GM23338 (cell line): ENCODE measurements at regions not wholly inside any gene's neighbourhood (a gene's known extent, or its start where the extent isn't known, plus 50 kb on each side); places are given as distances from the start of the nearest gene placed in this dataset.

ENCODE experiments used
- ATAC-seq: fragments of 200-7000 bp; cut with Tn5 transposase; 3 replicates; pipeline ENCODE4 v1.9.1; 2020
- DNase-seq: peaks from one replicate; pipeline ENCODE4 v3.0.0-alpha.2; 2015; ENCODE audit warnings: low spot score
- H2AFZ ChIP-seq: fragments of 200-600 bp; sonication (generic); 2 replicates; pipeline ENCODE4 v1.8.0; 2016; ENCODE audit warnings: antibody characterized with exemption, mild to moderate bottlenecking, moderate library complexity
- H3F3A ChIP-seq: fragments of 200-600 bp; sonication (generic); replicated peaks from 2 replicates; pipeline ENCODE4 v1.8.0; 2017; ENCODE audit warnings: antibody characterized with exemption, mixed run types, low read depth
- H3K27ac ChIP-seq: fragments of 200-600 bp; sonication (generic); 2 replicates; pipeline ENCODE4 v1.6.1; 2016; ENCODE audit warnings: low read depth
- H3K27me3 ChIP-seq: fragments of 200-600 bp; sonication (generic); 2 replicates; pipeline ENCODE4 v1.8.0; 2016; ENCODE audit warnings: mild to moderate bottlenecking, mixed run types, moderate library complexity; ENCODE audit not compliant: insufficient read depth
- H3K36me3 ChIP-seq: fragments of 200-600 bp; sonication (generic); 2 replicates; pipeline ENCODE4 v1.8.0; 2016; ENCODE audit warnings: mild to moderate bottlenecking; ENCODE audit not compliant: insufficient read depth
- H3K4me1 ChIP-seq: fragments of 200-600 bp; sonication (generic); 2 replicates; pipeline ENCODE4 v1.8.0; 2016; ENCODE audit warnings: mild to moderate bottlenecking, moderate library complexity; ENCODE audit not compliant: insufficient read depth
- H3K4me2 ChIP-seq: fragments of 200-600 bp; sonication (generic); 2 replicates; pipeline ENCODE4 v1.7.1; 2017; ENCODE audit warnings: mixed run types
- H3K4me3 ChIP-seq: fragments of 200-600 bp; sonication (generic); 2 replicates; pipeline ENCODE4 v1.6.1; 2016; ENCODE audit warnings: mixed run types
- H3K79me2 ChIP-seq: fragments of 200-600 bp; sonication (generic); replicated peaks from 2 replicates; pipeline ENCODE4 v1.8.0; 2017; ENCODE audit warnings: mild to moderate bottlenecking; ENCODE audit not compliant: insufficient read depth
- H3K9me2 ChIP-seq: fragments of 200-600 bp; sonication (generic); 2 replicates; pipeline ENCODE4 v1.8.0; 2017; ENCODE audit not compliant: insufficient read depth
- H4K20me1 ChIP-seq: fragments of 200-600 bp; sonication (generic); replicated peaks from 2 replicates; pipeline ENCODE4 v1.8.0; 2017; ENCODE audit warnings: mild to moderate bottlenecking; ENCODE audit not compliant: insufficient read depth
- H3K27ac Mint-ChIP-seq: 2 replicates; pipeline ENCODE4 v1.8.0; 2020; ENCODE audit warnings: inconsistent platforms, mild to moderate bottlenecking, moderate library complexity, mixed read lengths
- H3K27me3 Mint-ChIP-seq: 3 replicates; pipeline ENCODE4 v1.8.0; 2022; ENCODE audit warnings: low read depth, mild to moderate bottlenecking, moderate library complexity, mixed read lengths, inconsistent platforms; ENCODE audit not compliant: insufficient read depth, poor library complexity
- H3K36me3 Mint-ChIP-seq: 3 replicates; pipeline ENCODE4 v1.8.0; 2021; ENCODE audit warnings: low read depth, mild to moderate bottlenecking, inconsistent platforms, moderate library complexity, mixed read lengths
- H3K4me1 Mint-ChIP-seq: 3 replicates; pipeline ENCODE4 v1.8.0; 2020; ENCODE audit warnings: mild to moderate bottlenecking, inconsistent platforms, mixed read lengths
- H3K4me3 Mint-ChIP-seq: 3 replicates; pipeline ENCODE4 v1.8.0; 2021; ENCODE audit warnings: moderate library complexity, mild to moderate bottlenecking, inconsistent platforms, mixed read lengths
- H3K9me3 Mint-ChIP-seq: 3 replicates; pipeline ENCODE4 v1.8.0; 2020; ENCODE audit warnings: moderate library complexity, mild to moderate bottlenecking, inconsistent platforms, mixed read lengths
- CREB1 ChIP-seq: fragments of 250-450 bp; sonication (Bioruptor Pico); IDR thresholded peaks from 2 replicates; pipeline ENCODE4 v1.5.0; 2020; ENCODE audit warnings: low read depth, mild to moderate bottlenecking, moderate library complexity
- EZH2 ChIP-seq: fragments of 200-600 bp; sonication (generic); IDR thresholded peaks from one replicate; pipeline ENCODE4 v1.8.0; 2017; ENCODE audit warnings: antibody characterized with exemption, mild to moderate bottlenecking, low read depth; ENCODE audit not compliant: unreplicated experiment
- EZH2phosphoT487 ChIP-seq: fragments of 200-600 bp; sonication (generic); IDR thresholded peaks from one replicate; pipeline ENCODE4 v1.8.1; 2018; ENCODE audit warnings: antibody characterized with exemption; ENCODE audit not compliant: unreplicated experiment
- JUNB ChIP-seq: IDR thresholded peaks from one replicate; pipeline ENCODE4 v1.6.1; 2016; ENCODE audit warnings: antibody characterized with exemption; ENCODE audit not compliant: unreplicated experiment
- NANOG ChIP-seq: IDR thresholded peaks from 2 replicates; pipeline ENCODE4 v1.6.1; 2016; ENCODE audit warnings: antibody characterized with exemption, borderline replicate concordance
- POLR2AphosphoS5 ChIP-seq: IDR thresholded peaks from 2 replicates; pipeline ENCODE4 v1.6.1; 2016; ENCODE audit warnings: antibody characterized with exemption, low read depth
- STAT1 ChIP-seq: IDR thresholded peaks from one replicate; pipeline ENCODE4 v1.6.1; 2016; ENCODE audit warnings: antibody characterized with exemption; ENCODE audit not compliant: unreplicated experiment
- ZNF114 ChIP-seq: fragments of 250-450 bp; sonication (Bioruptor Pico); IDR thresholded peaks from 2 replicates; pipeline ENCODE4 v1.5.0; 2020; ENCODE audit warnings: mild to moderate bottlenecking, moderate library complexity
- TF ChIP-seq, protein P1 (sequence below), 2 experiments: fragments of 200-600 bp in 1 of 2; sonication (generic) in 1 of 2; conservative IDR thresholded peaks; 2 replicates each; pipeline versions ENCODE4 v1.5.1 to v1.6.1; 2016 to 2017; ENCODE audit warnings: antibody characterized with exemption in 2 of 2, low read depth in 2 of 2, mild to moderate bottlenecking in 2 of 2, moderate library complexity in 1 of 2
- TF ChIP-seq, protein P2 (sequence below): fragments of 250-450 bp; sonication (Bioruptor Pico); IDR thresholded peaks from 2 replicates; pipeline ENCODE4 v1.5.0; 2020; ENCODE audit warnings: mild to moderate bottlenecking, moderate library complexity

DNA sequence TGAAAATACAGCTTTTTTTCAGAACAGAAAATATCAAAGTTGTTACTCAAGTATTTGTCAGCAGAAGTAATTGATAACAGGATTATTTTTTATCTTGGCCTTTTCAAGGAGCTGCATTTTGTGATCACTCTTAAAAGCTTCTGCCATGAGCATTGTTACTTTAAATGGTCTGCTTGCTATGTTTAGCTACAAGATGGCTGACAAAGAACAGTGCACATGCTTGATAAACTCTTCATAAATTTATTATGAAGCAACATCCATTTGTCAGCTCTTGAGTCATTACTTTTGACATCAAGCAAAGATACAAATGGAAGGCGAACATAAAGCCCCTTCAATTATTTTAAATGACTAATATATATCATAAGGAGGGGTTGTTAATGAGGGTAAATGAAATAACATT, 205.4 kb upstream of the RPS6KA3 start:
- H3K27ac ChIP-seq = no peak overlapping the region
- H3K4me1 ChIP-seq = no peaks in the 10 kb centered on the region
- H3K4me3 ChIP-seq = no peak overlapping the region
- H3K79me2 ChIP-seq = no peaks in the 10 kb centered on the region
- no peak for ATAC-seq
- Mint-ChIP-seq H3K4me3 (no peak overlapping the region), H3K9me3 (no peaks in the 10 kb centered on the region), H3K27me3 (no peaks in the 10 kb centered on the region), H3K27ac (no peak overlapping the region), H3K36me3 (no peaks in the 10 kb centered on the region), H3K4me1 (no peaks in the 10 kb centered on the region)
- no peaks in the 10 kb centered on the region for H3K9me2 ChIP-seq
- TF ChIP-seq EZH2 = no peak
- TF ChIP-seq POLR2AphosphoS5 = no peak
- TF ChIP-seq, protein P1, sequence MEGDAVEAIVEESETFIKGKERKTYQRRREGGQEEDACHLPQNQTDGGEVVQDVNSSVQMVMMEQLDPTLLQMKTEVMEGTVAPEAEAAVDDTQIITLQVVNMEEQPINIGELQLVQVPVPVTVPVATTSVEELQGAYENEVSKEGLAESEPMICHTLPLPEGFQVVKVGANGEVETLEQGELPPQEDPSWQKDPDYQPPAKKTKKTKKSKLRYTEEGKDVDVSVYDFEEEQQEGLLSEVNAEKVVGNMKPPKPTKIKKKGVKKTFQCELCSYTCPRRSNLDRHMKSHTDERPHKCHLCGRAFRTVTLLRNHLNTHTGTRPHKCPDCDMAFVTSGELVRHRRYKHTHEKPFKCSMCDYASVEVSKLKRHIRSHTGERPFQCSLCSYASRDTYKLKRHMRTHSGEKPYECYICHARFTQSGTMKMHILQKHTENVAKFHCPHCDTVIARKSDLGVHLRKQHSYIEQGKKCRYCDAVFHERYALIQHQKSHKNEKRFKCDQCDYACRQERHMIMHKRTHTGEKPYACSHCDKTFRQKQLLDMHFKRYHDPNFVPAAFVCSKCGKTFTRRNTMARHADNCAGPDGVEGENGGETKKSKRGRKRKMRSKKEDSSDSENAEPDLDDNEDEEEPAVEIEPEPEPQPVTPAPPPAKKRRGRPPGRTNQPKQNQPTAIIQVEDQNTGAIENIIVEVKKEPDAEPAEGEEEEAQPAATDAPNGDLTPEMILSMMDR (conservative IDR thresholded peaks at IDR 0.05; ENCODE audit: low read depth in 2 of 2) = no peak
- TF ChIP-seq CREB1 (CRISPR knock-in tag) = no peak
- H4K20me1 ChIP-seq = no peaks in the 10 kb centered on the region
- no peaks in the 10 kb centered on the region for H3K27me3 ChIP-seq
- no peak overlapping the region for H2AFZ ChIP-seq
- H3K4me2 ChIP-seq = no peak overlapping the region
- no peaks in the 10 kb centered on the region for H3F3A ChIP-seq
- no peaks in the 10 kb centered on the region for H3K36me3 ChIP-seq
- DNase-seq = no peak

DNA sequence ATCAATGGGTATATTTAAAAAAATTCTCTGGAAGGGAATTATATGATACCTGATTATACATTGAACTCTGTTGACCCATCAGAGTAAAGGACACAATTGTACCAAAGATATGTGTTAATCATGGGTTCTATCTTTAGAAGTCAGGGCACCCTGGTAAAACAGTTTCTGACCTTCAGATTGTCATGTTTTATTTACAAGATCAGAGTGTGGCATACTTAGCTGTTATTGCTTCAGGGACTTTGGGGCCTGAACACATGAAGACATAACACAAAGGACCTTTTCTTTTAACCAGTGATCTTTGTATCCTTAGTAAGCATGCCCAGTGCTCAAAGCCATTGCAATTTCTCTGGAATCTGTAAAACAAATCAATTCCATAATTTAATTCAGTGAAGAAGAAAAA, 204.8 kb upstream of the RPS6KA3 start:
- Histone ChIP-seq H3K4me2 (no peak overlapping the region), H3K4me3 (no peak overlapping the region), H3K4me1 (no peaks in the 10 kb centered on the region), H3K27me3 (no peaks in the 10 kb centered on the region), H3F3A (no peaks in the 10 kb centered on the region), H3K27ac (no peak overlapping the region), H3K9me2 (no peaks in the 10 kb centered on the region), H2AFZ (no peak overlapping the region), H3K36me3 (no peaks in the 10 kb centered on the region), H4K20me1 (no peaks in the 10 kb centered on the region), H3K79me2 (no peaks in the 10 kb centered on the region)
- ATAC-seq (no peak), DNase-seq (no peak)
- Mint-ChIP-seq H3K27ac (no peak overlapping the region), H3K36me3 (no peaks in the 10 kb centered on the region), H3K27me3 (no peaks in the 10 kb centered on the region), H3K4me3 (no peak overlapping the region), H3K9me3 (no peaks in the 10 kb centered on the region), H3K4me1 (no peaks in the 10 kb centered on the region)
- TF ChIP-seq NANOG = no peak
- TF ChIP-seq EZH2phosphoT487 = no peak
- TF ChIP-seq, protein P2, sequence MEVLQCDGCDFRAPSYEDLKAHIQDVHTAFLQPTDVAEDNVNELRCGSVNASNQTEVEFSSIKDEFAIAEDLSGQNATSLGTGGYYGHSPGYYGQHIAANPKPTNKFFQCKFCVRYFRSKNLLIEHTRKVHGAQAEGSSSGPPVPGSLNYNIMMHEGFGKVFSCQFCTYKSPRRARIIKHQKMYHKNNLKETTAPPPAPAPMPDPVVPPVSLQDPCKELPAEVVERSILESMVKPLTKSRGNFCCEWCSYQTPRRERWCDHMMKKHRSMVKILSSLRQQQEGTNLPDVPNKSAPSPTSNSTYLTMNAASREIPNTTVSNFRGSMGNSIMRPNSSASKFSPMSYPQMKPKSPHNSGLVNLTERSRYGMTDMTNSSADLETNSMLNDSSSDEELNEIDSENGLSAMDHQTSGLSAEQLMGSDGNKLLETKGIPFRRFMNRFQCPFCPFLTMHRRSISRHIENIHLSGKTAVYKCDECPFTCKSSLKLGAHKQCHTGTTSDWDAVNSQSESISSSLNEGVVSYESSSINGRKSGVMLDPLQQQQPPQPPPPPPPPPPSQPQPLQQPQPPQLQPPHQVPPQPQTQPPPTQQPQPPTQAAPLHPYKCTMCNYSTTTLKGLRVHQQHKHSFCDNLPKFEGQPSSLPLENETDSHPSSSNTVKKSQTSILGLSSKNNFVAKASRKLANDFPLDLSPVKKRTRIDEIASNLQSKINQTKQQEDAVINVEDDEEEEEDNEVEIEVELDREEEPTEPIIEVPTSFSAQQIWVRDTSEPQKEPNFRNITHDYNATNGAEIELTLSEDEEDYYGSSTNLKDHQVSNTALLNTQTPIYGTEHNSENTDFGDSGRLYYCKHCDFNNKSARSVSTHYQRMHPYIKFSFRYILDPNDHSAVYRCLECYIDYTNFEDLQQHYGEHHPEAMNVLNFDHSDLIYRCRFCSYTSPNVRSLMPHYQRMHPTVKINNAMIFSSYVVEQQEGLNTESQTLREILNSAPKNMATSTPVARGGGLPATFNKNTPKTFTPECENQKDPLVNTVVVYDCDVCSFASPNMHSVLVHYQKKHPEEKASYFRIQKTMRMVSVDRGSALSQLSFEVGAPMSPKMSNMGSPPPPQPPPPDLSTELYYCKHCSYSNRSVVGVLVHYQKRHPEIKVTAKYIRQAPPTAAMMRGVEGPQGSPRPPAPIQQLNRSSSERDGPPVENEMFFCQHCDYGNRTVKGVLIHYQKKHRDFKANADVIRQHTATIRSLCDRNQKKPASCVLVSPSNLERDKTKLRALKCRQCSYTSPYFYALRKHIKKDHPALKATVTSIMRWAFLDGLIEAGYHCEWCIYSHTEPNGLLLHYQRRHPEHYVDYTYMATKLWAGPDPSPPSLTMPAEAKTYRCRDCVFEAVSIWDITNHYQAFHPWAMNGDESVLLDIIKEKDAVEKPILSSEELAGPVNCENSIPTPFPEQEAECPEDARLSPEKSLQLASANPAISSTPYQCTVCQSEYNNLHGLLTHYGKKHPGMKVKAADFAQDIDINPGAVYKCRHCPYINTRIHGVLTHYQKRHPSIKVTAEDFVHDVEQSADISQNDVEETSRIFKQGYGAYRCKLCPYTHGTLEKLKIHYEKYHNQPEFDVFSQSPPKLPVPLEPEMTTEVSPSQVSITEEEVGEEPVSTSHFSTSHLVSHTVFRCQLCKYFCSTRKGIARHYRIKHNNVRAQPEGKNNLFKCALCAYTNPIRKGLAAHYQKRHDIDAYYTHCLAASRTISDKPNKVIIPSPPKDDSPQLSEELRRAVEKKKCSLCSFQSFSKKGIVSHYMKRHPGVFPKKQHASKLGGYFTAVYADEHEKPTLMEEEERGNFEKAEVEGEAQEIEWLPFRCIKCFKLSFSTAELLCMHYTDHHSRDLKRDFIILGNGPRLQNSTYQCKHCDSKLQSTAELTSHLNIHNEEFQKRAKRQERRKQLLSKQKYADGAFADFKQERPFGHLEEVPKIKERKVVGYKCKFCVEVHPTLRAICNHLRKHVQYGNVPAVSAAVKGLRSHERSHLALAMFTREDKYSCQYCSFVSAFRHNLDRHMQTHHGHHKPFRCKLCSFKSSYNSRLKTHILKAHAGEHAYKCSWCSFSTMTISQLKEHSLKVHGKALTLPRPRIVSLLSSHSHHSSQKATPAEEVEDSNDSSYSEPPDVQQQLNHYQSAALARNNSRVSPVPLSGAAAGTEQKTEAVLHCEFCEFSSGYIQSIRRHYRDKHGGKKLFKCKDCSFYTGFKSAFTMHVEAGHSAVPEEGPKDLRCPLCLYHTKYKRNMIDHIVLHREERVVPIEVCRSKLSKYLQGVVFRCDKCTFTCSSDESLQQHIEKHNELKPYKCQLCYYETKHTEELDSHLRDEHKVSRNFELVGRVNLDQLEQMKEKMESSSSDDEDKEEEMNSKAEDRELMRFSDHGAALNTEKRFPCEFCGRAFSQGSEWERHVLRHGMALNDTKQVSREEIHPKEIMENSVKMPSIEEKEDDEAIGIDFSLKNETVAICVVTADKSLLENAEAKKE (CRISPR knock-in tag) = no peak
- TF ChIP-seq STAT1 = no peak
- TF ChIP-seq, protein P1 (conservative IDR thresholded peaks at IDR 0.05; ENCODE audit: low read depth in 2 of 2) = no peak
- no peak for TF ChIP-seq JUNB
- no peak for TF ChIP-seq ZNF114 (CRISPR knock-in tag)
- no peak for TF ChIP-seq POLR2AphosphoS5
